BLaER1 (cell line): ENCODE measurements at regions not wholly inside any gene's neighbourhood (a gene's known extent, or its start where the extent isn't known, plus 50 kb on each side); places are given as distances from the start of the nearest gene placed in this dataset.
A peak's percentile ranks its signal among the peaks of the same experiment; 100 is the strongest.

Source experiments
- H3K27ac ChIP-seq: shearing (Covaris generic); formaldehyde crosslinking; 2 replicates; pipeline ENCODE4 v1.8.1; 2022
- H3K27me3 ChIP-seq: shearing (Covaris generic); formaldehyde crosslinking; 2 replicates; pipeline ENCODE4 v1.8.1; 2022
- H3K36me3 ChIP-seq: shearing (Covaris generic); formaldehyde crosslinking; 2 replicates; pipeline ENCODE4 v1.8.1; 2022
- H3K4me1 ChIP-seq: shearing (Covaris generic); formaldehyde crosslinking; 2 replicates; pipeline ENCODE4 v1.8.1; 2022
- H3K4me2 ChIP-seq: shearing (Covaris generic); formaldehyde crosslinking; 2 replicates; pipeline ENCODE4 v1.8.1; 2022
- H3K4me3 ChIP-seq: shearing (Covaris generic); formaldehyde crosslinking; 2 replicates; pipeline ENCODE4 v1.8.1; 2022
- H3K9ac ChIP-seq: shearing (Covaris generic); formaldehyde crosslinking; 2 replicates; pipeline ENCODE4 v1.8.1; 2022
- H3K9me3 ChIP-seq: shearing (Covaris generic); formaldehyde crosslinking; 2 replicates; pipeline ENCODE4 v1.8.1; 2022
- H4K20me1 ChIP-seq: shearing (Covaris generic); formaldehyde crosslinking; 2 replicates; pipeline ENCODE4 v1.8.1; 2022
- Cebpa-rat ChIP-seq: shearing (Covaris generic); IDR thresholded peaks from 2 replicates; pipeline ENCODE4 v1.8.1; 2022

GRCh38 chr2:176483901-176484568 lies 214.8 kb downstream of the MTX2 start:
- Histone ChIP-seq H3K4me3 (no peak overlapping the region), H3K27me3 (no peaks in the 10 kb centered on the region)

GRCh38 chr2:176484838-176485237 lies 215.6 kb downstream of the MTX2 start:
- no peak for TF ChIP-seq Cebpa-rat
- H3K9me3 ChIP-seq: no peaks in the 10 kb centered on the region
- no peak overlapping the region for H3K4me3 ChIP-seq
- H3K9ac ChIP-seq: no peak overlapping the region
- H3K27ac ChIP-seq: no peak overlapping the region
- H3K4me2 ChIP-seq: no peak overlapping the region
- no peaks in the 10 kb centered on the region for H3K27me3 ChIP-seq
- peaks cover 7% of the 10 kb centered on the region for H3K4me1 ChIP-seq
- H4K20me1 ChIP-seq: no peaks in the 10 kb centered on the region
- no peaks in the 10 kb centered on the region for H3K36me3 ChIP-seq

More at GRCh38 chr2:176483901-176484568, 214.8 kb downstream of the MTX2 start:
- no peaks in the 10 kb centered on the region for H3K9me3 ChIP-seq
- H3K9ac ChIP-seq: no peak overlapping the region
- no peak for TF ChIP-seq Cebpa-rat
- H3K27ac ChIP-seq: no peak overlapping the region
- no peaks in the 10 kb centered on the region for H3K36me3 ChIP-seq
- H3K4me2 ChIP-seq: no peak overlapping the region
- no peaks in the 10 kb centered on the region for H3K4me1 ChIP-seq
- no peaks in the 10 kb centered on the region for H4K20me1 ChIP-seq

GRCh38 chr2:176488431-176488830 lies 219.2 kb downstream of the MTX2 start:
- Histone ChIP-seq H3K27me3 (no peaks in the 10 kb centered on the region), H3K27ac (no peak overlapping the region), H3K4me3 (no peak overlapping the region), H3K9ac (no peak overlapping the region), H3K4me1 (peaks cover 43% of the 10 kb centered on the region), H3K4me2 (no peak overlapping the region), H3K36me3 (no peaks in the 10 kb centered on the region), H4K20me1 (no peaks in the 10 kb centered on the region), H3K9me3 (no peaks in the 10 kb centered on the region)
- no peak for TF ChIP-seq Cebpa-rat

GRCh38 chr2:176490061-176490861 lies 221.0 kb downstream of the MTX2 start:
- Histone ChIP-seq H3K9ac (no peak overlapping the region), H3K27ac (peak overlapping the region; percentile 69), H3K4me1 (peaks cover 61% of the 10 kb centered on the region), H3K4me2 (peak overlapping the region; percentile 75), H3K36me3 (no peaks in the 10 kb centered on the region), H4K20me1 (no peaks in the 10 kb centered on the region), H3K9me3 (no peaks in the 10 kb centered on the region), H3K27me3 (no peaks in the 10 kb centered on the region), H3K4me3 (no peak overlapping the region)
- no peak for TF ChIP-seq Cebpa-rat

- H3K4me1 ChIP-seq: peaks cover 72% of the 10 kb centered on the region
- TF ChIP-seq Cebpa-rat: no peak
- H3K36me3 ChIP-seq: no peaks in the 10 kb centered on the region
- H3K9ac ChIP-seq: no peak overlapping the region
- no peaks in the 10 kb centered on the region for H4K20me1 ChIP-seq
- H3K4me3 ChIP-seq: no peak overlapping the region
- no peaks in the 10 kb centered on the region for H3K27me3 ChIP-seq
- H3K27ac ChIP-seq: peak overlapping the region; percentile 60
- H3K9me3 ChIP-seq: no peaks in the 10 kb centered on the region
- H3K4me2 ChIP-seq: peak overlapping the region; percentile 75
Observed at GRCh38 chr2:176491172-176491904, 222.1 kb downstream of the MTX2 start.

GRCh38 chr2:176492583-176492982 lies 223.3 kb downstream of the MTX2 start:
- Histone ChIP-seq H3K9ac (no peak overlapping the region), H3K9me3 (no peaks in the 10 kb centered on the region), H3K27me3 (no peaks in the 10 kb centered on the region), H3K4me1 (peaks cover 74% of the 10 kb centered on the region), H4K20me1 (no peaks in the 10 kb centered on the region), H3K36me3 (no peaks in the 10 kb centered on the region), H3K27ac (peak overlapping the region; percentile 43), H3K4me2 (peak overlapping the region; percentile 75), H3K4me3 (no peak overlapping the region)
- no peak for TF ChIP-seq Cebpa-rat

GRCh38 chr2:176493226-176493825 lies 224.1 kb downstream of the MTX2 start:
- Histone ChIP-seq H3K4me1 (peaks cover 74% of the 10 kb centered on the region), H3K36me3 (no peaks in the 10 kb centered on the region), H4K20me1 (no peaks in the 10 kb centered on the region), H3K27ac (peak overlapping the region; percentile 43), H3K4me2 (peak overlapping the region; percentile 75), H3K4me3 (no peak overlapping the region), H3K27me3 (no peaks in the 10 kb centered on the region), H3K9ac (no peak overlapping the region), H3K9me3 (no peaks in the 10 kb centered on the region)
- no peak for TF ChIP-seq Cebpa-rat

GRCh38 chr2:176493909-176494308 lies 224.7 kb downstream of the MTX2 start:
- Histone ChIP-seq H4K20me1 (no peaks in the 10 kb centered on the region), H3K9ac (no peak overlapping the region), H3K4me2 (peak overlapping the region; percentile 75), H3K27me3 (no peaks in the 10 kb centered on the region), H3K4me3 (no peak overlapping the region), H3K36me3 (no peaks in the 10 kb centered on the region), H3K4me1 (peaks cover 74% of the 10 kb centered on the region), H3K9me3 (no peaks in the 10 kb centered on the region), H3K27ac (peak overlapping the region; percentile 32; the same call in 1 of the 2 replicates)
- TF ChIP-seq Cebpa-rat: no peak

GRCh38 chr2:176494949-176495353 lies 225.7 kb downstream of the MTX2 start:
- Histone ChIP-seq H3K9ac (no peak overlapping the region), H3K27ac (no peak overlapping the region), H3K36me3 (no peaks in the 10 kb centered on the region), H3K9me3 (no peaks in the 10 kb centered on the region), H3K27me3 (no peaks in the 10 kb centered on the region), H3K4me3 (no peak overlapping the region), H3K4me2 (peak overlapping the region; percentile 75), H4K20me1 (no peaks in the 10 kb centered on the region), H3K4me1 (peaks cover 71% of the 10 kb centered on the region)
- no peak for TF ChIP-seq Cebpa-rat
